SIG-M5 treated with dmso at 0.1 percent for 504 hours (cell line): ENCODE measurements at regions not wholly inside any gene's neighbourhood (a gene's known extent, or its start where the extent isn't known, plus 50 kb on each side); places are given as distances from the start of the nearest gene placed in this dataset.
A peak's percentile ranks its signal among the peaks of the same experiment; 100 is the strongest.
"Not testable (repeated sequence)": the region's sequence is repeated elsewhere in the genome, so short reads cannot be mapped to it uniquely, and the experiment has no call there.

Experiments used
- DNase-seq: peaks from one replicate; lab custom pipeline; 2025; ENCODE audit not compliant: unreplicated experiment; lab: John Stamatoyannopoulos, UW

DNA sequence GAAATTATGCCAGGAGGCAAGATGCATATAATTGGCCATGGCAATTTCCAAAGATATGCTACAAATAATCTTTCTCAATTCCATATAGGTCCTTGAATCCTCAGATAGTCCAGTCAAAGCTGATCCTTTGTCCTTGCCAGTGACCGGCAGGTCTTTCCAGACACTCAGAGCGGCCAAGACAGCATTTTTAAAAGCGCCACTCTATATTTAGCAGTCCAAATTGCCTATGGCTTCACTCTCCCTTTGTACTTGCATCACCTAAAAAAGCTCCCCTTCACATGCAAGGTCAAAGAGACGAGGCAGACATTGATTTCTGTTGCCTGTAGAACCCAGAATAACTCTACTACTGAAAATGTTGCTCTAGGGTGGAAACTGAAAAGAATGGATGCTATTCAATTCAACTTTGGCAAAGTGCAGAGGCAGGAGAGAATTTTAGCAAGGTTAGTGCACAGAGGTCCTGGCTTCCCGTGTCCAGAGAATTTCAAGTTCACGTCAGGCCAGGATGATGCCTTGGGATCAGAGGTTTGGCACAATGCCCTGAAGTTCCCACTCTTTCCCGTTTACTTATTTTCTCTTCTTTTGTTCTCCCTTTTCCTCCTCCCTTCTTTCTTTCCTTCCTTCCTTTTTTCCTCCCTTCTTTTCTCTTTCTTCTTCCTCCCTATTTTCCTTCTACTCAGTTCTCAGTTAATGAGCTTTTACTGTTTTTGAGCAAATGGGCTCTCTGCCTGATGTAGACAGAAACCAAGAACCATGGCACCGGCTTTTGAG is 108.5 kb downstream of the KCNK1 start:
- DNase-seq, result no peak

DNA sequence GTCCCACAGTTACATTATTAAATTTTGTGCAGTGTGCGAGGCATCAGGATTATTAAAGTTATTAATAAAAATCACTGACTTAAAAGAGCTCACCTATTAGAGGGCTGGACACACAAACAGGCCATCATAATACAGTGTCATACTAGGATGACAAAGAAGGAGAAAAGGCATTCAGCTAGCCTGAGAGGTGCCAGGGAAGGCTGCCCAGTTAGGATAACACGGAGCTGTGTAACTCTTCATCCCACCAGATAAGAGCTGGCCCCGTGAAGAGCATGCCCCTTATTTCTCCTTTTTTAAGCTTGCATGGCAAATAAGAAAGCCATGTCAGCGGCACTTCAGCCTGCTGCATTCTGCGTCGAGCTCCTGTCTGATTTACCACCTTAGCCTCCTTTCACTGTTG is 109.5 kb downstream of the KCNK1 start:
- DNase-seq, result no peak

- DNase-seq, result not testable (repeated sequence)
These were observed 110.3 kb downstream of the KCNK1 start for GRCh38 chr1:233724131-233724631.

- no peak for DNase-seq
These were observed 111.5 kb downstream of the KCNK1 start for GRCh38 chr1:233725423-233725822.

DNA sequence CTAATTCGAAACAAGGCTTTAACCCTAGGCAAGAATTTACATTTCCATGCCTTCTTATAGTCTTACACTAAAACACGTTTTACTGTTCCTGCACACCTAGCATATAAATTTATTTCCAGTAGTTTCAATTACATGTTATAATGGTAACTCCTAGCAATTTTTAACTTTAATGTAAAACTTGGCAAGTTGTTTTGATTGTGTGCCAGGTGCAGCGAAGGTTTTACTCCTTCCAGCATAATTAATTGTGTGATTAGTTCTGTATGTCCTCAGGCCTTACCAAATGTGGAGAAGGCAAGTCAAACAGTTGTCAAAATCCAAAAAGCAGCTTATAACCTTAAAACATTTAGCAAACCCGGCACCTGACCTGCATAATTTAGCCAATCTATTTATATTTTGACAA is 114.8 kb downstream of the KCNK1 start:
- no peak for DNase-seq

- no peak for DNase-seq
These were observed 116.5 kb downstream of the KCNK1 start for GRCh38 chr1:233730380-233730779.

GRCh38 chr1:233730809-233731208 is 116.9 kb downstream of the KCNK1 start:
- no peak for DNase-seq

DNA sequence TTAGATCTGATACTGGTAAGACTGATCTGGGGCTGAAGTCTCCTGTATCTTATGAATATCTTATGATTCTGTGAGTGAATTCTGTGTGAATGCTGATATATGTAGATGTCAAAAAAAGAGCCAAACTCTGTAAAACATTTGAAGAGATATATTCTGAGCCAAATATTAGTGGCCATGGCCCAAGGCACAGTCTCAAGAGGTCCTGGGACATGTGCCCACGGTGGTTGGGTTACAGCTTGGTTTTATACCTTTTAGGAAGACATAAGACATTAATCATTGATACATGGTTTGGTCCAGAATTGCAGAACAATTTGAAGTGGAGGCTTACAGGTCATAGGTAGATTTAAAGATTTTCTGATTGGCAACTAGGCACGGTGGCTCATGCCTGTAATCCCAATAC is 118.3 kb downstream of the KCNK1 start:
- no peak for DNase-seq

DNA sequence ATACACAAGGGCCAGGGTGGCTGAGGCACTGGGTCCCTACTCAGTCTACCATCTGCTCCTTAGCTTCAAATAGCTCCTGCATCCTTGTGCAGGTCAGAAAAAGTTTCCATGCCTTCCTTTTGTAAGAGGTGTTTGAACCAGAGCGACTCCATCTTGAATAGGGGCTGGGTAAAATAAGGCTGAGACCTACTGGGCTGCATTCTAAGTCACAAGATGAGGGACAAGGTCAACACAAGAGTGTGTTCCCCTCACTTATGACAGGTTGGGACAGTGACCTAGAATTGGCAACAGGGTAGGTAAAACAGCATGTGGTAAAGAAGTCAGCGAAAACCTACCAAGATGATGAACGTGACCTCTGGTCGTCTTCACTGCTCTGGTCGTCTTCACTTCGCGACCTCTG is 120.5 kb downstream of the KCNK1 start:
- no peak for DNase-seq

DNA sequence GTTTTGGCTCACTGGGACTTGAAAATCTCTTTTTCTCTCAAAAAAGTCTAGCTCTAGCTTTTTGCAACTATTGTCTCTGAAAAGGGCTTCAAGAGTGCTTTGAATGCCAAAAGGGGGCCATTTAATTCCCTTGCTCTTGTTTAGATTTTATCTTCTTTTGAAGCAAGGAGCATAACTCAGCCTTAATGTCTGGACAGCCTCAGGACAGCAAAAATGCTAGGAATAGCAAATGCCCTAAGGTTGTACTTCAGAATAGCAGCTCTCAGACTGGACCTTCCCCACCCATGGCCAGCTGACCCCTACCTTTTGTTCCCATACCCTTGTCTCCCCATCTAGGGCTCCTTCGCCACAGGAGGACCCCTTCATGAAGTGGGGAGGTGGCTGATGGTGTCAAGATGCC is 121.4 kb downstream of the KCNK1 start:
- no peak for DNase-seq

DNA sequence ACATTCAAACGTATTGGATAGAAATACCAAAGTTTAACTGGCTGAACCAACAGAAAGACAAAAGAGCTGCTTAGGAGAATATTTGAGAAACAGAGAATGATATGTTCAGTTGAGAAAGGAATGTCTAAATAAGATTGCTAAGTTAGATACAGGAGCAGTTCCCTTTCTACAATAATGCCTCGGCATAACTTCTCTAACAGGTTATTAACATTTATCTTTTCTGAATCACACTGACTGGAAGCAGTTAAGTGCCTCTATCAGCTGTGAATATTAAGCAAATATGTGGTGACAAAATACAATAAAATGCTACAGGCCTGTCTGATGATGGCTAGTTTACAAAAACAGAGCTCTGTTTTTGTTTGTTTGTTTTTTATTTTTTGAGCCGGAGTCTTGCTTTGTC is 121.9 kb downstream of the KCNK1 start:
- DNase-seq, result peak; percentile 22

DNA sequence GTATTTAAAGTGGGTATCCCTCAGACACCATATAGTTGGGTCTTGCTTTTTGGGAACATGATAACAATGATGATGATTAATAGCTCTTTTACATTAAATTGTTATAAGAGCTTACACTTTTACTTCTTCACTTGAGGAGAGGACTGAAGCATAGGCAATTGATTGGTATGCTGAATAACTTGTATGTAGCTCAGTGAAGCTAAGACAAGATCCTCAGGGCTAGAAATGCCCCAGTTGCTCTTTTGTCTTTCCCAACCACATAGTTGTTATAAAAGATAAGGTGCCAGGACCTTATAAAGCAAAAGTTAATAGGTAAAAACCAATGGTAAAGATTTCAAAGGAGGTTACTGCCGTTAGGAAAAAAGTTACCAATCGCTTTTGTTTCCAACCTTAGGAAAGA is 123.4 kb downstream of the KCNK1 start:
- no peak for DNase-seq

DNA sequence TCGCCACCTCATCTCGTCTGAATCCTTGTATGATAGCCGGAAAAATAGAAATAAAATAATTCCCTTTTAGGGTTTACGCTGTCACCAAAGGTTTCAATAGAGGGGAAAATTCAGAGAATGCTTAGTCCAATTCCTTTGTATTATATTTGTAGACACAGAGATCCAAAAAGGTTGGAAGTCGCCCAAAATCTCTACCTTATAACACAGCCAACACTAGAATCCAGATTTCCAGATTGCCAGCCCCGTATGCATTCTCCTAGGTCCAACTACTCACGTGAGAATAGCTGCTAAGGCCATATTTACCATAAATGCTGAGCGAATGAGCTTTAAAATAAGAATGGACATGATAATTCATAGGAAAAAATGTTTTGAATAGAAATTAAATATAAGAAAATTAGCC is 124.5 kb downstream of the KCNK1 start:
- no peak for DNase-seq

- DNase-seq, result no peak
These were observed 124.9 kb downstream of the KCNK1 start for GRCh38 chr1:233738850-233739249.

DNA sequence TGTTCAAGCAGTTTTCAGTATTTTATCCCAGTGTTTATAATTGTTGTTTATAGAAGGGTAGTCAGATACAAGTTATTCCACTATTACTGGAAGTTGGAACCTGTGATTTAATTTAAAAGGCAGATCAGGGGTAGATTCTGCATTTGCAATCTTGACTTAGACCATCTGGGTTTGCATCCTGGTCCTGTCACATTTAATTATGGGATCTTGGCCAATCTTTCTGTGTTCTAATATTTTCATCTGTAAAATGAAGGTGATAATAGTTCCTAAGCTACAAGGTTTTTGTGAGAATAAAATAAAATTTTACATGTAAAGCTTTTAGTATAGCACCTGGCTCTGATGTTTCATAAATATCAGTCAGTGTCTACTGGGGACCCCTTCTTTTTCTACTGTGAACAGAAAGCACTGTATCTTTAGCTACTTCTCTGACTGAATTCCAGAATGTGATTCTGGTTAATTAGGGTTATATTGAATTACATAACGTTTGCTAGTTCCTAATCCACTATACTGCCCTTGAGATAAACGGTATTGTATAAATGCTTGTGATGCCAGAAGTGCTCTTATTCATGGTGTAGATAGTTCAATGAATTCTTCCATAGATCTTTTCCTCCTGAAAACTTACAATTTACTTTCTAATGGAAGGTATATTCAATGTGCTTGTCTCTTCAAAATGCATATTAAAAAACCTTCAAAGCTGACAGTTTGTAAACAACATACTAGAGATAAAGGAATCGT is 131.0 kb downstream of the KCNK1 start:
- no peak for DNase-seq

GRCh38 chr1:233750139-233750538 is 136.2 kb downstream of the KCNK1 start:
- DNase-seq, result no peak

GRCh38 chr1:233759665-233760064 is 144.8 kb upstream of the SLC35F3 start:
- no peak for DNase-seq

DNA sequence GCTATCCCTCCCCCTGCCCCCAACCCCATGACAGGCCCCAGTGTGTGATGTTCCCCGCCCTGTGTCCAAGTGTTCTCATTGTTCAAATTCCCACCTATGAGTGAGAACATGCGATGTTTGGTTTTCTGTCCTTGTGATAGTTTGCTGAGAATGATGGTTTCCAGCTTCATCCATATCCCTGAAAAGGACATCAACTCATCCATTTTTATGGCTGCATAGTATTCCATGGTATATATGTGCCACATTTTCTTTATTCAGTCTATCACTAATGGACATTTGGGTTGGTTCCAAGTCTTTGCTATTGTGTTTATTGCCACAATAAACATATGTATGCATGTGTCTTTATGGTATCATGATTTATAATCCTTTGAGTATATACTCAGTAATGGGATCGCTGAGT is 140.2 kb upstream of the SLC35F3 start:
- DNase-seq, result not testable (repeated sequence)

DNA sequence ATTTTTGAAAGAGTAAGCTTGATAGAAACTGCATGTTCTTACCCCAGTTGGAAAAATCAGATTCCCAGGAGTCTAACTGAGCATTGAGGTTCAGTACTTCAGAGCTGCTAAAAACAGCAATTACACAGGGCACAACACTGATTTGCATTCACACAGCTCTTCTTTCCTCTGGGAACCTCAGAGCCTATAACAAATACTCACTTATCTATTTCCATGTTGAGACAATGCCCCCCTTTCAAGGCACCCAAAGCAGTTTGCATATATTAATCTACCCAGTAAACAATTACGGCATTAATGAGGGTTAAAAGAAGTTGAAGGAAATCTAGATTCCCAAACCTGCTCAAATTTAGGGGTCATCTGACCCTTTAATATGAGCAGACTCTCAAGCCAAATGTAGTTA is 126.9 kb upstream of the SLC35F3 start:
- DNase-seq, result no peak

GRCh38 chr1:233780049-233780448 is 124.4 kb upstream of the SLC35F3 start:
- no peak for DNase-seq

GRCh38 chr1:233782937-233783586 is 121.4 kb upstream of the SLC35F3 start:
- DNase-seq, result no peak

DNA sequence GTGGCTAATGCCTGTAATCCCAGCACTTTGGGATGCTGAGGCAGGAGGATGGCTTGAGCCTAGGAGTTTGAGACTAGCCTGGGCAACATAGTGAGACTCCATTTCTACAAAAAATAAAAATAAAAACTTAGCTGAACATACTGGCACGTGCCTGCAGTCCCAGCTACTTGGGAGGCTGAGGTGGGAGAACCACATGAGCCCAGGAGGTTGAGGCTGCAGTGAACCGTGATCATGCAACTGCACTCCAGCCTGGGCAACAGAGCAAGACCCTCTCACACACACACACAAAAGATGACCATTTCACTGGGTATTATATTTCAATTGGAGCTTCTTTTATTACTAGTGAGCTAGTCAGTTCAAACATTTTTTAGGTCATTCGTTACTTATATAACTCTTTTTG is 116.9 kb upstream of the SLC35F3 start:
- no peak for DNase-seq
